HG02870 (cell line): ENCODE measurements at regions not wholly inside any gene's neighbourhood (a gene's known extent, or its start where the extent isn't known, plus 50 kb on each side); places are given as distances from the start of the nearest gene placed in this dataset.

Experiments
- ATAC-seq: cut with Tn5 transposase; IDR thresholded peaks from one replicate; pipeline ENCODE4 v1.9.1; 2021; ENCODE audit warnings: mild to moderate bottlenecking, moderate library complexity; ENCODE audit not compliant: unreplicated experiment

DNA sequence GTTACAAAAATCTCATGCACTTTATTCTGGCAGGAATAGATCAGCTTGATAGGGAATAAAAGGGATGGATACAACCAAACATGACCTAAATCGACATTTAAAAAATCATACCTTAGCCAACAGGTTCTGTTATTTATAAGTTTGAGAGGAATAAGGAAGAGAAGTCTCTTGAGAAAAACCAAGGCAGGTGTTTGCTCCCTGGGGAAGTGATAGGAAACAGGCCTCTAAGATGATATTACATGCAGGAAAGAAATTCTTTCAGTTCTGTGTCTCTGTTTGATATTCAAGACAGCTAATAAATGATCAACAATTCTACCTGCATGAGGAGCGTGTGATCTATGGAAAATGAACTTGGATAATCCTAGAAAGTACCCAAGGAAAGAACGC lies 184.8 kb upstream of the ZEB2 start:
- ATAC-seq, result no peak

GRCh38 chr2:144703852-144704708 lies 184.2 kb upstream of the ZEB2 start:
- no peak for ATAC-seq

- no peak for ATAC-seq
Measured at GRCh38 chr2:144702051-144702450, 182.1 kb upstream of the ZEB2 start.

- ATAC-seq, result no peak
Measured at GRCh38 chr2:144701259-144701658, 181.3 kb upstream of the ZEB2 start.

DNA sequence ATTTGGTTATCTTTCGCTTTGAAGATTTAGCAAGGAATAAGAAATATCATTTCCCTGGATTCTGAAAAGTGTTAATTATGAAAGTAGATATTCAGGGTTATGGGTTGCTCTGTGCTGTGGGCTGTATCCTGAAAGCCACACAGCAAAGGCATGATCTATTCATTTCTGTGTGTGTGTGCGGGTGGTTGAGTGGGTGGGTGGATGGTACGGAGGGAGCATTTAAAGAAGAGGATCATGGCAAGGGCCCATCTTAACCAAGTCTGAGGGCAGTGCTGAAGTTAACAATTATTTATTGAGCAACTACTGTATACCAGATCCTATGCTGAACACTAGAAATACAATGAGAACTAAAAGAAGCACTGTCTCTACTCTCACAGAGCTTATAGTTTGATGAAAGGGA lies 178.2 kb upstream of the ZEB2 start:
- no peak for ATAC-seq

- no peak for ATAC-seq
Measured at GRCh38 chr2:144695657-144696056, 175.7 kb upstream of the ZEB2 start.

GRCh38 chr2:144694456-144694855 lies 174.5 kb upstream of the ZEB2 start:
- no peak for ATAC-seq

DNA sequence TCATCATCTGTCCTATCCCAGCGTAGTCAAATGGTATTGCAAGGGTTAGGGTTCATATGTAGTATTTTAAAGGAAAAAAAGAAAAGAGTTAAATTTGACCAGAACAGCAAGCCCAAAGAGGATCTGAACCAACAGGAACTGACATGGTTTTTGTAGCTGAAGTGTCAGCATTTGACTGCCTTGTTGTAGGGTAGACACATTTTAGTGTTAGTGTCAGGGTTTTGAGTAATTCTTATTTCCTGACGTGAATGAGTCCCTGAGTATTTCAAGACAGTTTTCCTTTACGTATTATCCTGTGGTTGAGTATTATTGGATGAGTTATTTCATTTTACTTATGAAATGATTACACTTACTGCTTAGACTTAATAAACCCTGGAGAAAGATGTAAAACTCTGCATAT lies 173.3 kb upstream of the ZEB2 start:
- no peak for ATAC-seq

DNA sequence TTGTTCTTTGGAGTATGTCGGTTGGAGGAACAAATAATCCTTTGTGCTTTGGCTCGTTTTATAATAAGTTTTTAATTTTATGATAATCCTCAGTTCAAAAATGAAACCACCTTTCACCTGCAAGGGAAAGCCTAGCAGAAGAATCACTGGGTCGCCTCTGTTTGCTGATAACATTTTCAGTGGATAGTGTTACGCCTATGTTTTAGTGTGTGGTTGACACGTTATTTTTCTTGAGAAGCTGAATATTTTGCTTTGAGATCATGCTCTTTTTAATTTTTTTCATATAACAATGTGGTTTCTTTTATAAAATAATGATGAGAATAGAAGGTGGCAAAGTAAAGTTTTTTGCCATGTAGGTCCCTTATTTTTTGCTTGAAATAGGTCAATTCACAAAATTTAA lies 172.7 kb upstream of the ZEB2 start:
- ATAC-seq, result no peak

DNA sequence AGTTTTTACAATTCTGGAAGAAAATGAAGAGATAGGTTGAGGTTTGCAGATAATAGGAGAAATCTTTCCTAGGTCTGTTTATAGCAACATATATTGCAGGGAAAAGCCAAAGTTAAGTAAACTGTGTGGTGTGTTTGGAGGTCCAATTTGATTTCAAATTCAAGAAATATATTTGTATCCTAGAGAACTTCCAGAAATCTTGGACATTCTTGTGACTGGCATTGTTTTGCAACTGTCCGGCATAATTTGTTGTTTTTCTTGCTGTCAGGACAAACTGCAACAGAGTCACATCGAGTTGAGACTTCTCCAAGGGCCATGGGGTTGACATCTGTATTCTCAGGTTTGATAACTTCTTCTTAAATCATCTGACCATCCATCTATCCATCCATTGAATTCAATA lies 170.9 kb upstream of the ZEB2 start:
- no peak for ATAC-seq

DNA sequence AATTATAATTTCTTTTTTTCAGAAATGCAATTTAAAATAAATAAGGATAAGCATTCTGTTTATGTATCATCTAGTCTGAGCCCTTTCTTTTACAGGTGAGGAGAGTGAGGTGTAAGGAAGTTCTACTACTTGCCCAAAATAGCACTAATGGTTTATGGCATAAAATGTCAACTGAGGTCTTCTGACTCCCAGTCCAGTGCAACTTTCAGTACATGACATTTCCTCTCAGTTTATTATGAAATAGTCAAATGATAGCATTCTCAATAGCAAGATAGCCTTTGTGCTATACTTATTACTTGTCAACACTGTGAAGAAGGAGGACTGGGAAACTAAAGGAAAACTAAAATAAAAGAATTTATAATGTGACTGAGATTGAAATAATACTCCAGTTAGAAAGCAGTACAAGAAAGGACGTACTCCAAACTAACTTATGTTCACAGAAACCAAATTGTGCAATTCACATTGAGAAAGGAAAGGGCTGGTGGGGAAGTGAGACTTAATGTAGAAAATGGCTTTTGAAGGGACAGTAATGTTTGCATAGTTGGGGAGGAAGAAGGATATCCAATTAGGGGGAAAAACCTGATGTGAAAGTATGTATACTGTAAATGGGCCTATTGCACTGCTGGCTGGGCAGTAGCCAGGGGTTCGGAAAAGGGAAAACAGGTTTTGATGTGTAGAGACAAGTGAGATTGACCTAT lies 166.7 kb upstream of the ZEB2 start:
- no peak for ATAC-seq

GRCh38 chr2:144683966-144684365 lies 164.0 kb upstream of the ZEB2 start:
- ATAC-seq, result no peak

DNA sequence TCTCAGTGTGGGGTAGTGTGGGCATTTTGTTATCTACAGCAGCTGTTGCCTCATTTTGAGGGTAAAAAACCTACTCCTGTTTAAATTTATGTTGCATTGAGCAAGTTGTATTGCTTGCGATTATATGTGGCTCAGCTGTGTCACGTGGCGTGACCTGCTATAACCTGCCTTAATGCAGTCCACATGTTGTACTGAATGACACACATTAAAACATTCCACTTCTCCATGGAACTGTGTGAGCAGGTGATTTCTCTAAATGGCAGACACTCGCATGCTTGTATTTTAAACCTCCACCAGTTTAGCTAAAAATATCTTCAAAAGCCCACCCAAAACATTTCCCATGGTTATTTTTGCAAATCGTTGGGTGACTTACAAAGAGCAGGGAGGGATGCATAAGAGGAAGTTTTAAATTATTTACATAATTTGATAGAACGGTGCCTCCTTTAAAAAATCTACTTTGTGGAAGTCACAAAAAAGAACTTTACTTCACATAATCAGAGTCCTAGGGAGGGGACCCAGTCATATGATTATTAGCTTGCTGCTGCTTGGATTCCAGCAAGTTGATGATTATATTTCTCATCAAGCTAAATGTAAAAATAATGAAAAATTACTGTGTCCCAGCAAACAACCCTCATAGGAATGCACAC lies 163.3 kb upstream of the ZEB2 start:
- no peak for ATAC-seq

- ATAC-seq, result no peak
Measured at GRCh38 chr2:144682248-144682647, 162.3 kb upstream of the ZEB2 start.

GRCh38 chr2:144681389-144681788 lies 161.5 kb upstream of the ZEB2 start:
- ATAC-seq, result no peak

GRCh38 chr2:144679942-144680341 lies 160.0 kb upstream of the ZEB2 start:
- no peak for ATAC-seq

DNA sequence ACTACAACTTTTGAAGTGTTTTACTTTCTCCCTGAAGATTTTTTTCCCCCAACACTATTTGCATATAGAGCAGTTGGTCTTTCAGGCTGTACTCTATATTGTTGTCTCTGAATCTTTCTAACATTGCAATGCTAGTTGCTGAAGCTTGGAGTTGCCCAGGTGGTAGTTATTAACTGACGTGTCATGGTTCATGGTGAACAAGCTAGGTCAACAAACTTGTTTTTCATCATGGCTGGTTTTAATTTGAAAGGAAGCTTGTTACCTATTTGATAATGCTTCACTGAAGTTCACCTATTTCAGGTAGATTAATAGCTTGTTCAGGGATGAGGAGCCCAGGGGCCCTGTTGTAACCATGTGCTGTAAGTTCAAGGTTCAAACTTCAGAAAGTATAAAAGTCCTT lies 158.8 kb upstream of the ZEB2 start:
- no peak for ATAC-seq

- no peak for ATAC-seq
Measured at GRCh38 chr2:144675731-144676130, 155.8 kb upstream of the ZEB2 start.

DNA sequence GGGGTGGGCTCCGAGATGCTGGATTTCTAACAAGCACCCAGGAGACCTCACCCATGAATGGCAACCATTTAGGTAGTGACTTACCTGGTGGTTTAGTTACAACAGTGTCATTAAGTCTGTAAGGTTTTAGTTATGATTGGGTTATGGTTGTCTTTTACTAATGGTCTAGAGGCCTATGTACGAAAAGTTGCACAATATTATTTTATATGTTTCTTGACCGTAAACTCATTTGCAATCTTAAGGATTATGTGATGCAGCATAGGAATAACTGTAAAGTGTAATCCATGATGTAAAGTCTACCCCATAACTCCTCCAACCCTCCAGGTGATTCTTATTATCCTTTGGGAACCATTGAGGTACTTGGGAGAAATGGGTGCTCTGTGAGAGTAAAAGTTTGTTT lies 155.4 kb upstream of the ZEB2 start:
- no peak for ATAC-seq

DNA sequence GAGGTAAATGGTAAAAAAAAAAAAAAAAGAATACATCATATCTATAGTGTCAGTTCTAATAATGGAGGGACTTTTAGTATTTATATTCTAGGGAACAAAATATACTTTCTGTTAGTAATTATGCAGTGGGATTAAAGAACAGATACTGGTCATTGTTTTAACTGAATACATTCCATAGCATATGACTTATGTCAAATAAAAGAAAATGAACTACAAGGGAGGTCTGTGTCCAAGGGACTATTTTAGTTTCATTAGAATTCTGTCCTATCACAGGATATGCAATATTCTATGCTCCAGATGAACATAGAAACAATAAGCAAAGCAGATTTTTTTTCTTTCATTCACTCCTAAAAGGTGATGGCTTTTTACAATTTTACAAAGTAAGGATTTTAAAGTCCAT lies 154.2 kb upstream of the ZEB2 start:
- no peak for ATAC-seq

DNA sequence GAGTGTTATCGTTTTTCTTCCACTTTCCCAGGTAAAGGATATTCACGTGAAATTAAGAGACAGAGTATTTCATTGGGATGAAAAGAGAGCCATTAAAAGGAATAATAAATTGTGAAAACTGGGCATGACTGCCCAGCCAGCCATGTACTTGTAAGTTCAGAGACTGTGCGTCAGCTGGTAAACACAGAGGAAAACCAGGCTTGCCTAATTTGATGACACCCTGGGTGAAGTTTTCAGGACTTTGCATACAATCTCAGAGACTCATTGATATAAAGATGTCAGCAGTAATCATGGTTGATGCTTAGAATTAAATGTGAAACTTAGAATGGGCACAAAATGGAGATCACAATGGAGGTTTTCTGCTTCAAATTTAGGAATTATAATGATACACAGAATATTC lies 153.5 kb upstream of the ZEB2 start:
- no peak for ATAC-seq
